Loucy (cell line): ENCODE measurements at regions not wholly inside any gene's neighbourhood (a gene's known extent, or its start where the extent isn't known, plus 50 kb on each side); places are given as distances from the start of the nearest gene placed in this dataset.

ENCODE experiments used
- H2AFZ ChIP-seq: fragments of 200-600 bp; sonication (generic); 2 replicates; pipeline ENCODE4 v1.6.0; 2016; ENCODE audit warnings: antibody characterized with exemption, mild to moderate bottlenecking, low read length, moderate library complexity
- H3F3A ChIP-seq: fragments of 200-600 bp; 2 replicates; pipeline ENCODE4 v1.6.0; 2016; ENCODE audit warnings: antibody characterized with exemption, low read depth, mild to moderate bottlenecking
- H3K27me3 ChIP-seq: fragments of 200-600 bp; sonication (generic); 2 replicates; pipeline ENCODE4 v1.6.1; 2014; ENCODE audit warnings: low read length, mild to moderate bottlenecking; ENCODE audit not compliant: insufficient read depth, poor library complexity, severe bottlenecking
- H3K36me3 ChIP-seq: fragments of 200-600 bp; sonication (generic); 2 replicates; pipeline ENCODE4 v1.6.1; 2016; ENCODE audit warnings: low read length; ENCODE audit not compliant: insufficient read depth
- H3K4me1 ChIP-seq: fragments of 200-600 bp; sonication (generic); 2 replicates; pipeline ENCODE4 v1.5.1; 2014; ENCODE audit warnings: low read length, mild to moderate bottlenecking; ENCODE audit not compliant: insufficient read depth, poor library complexity, severe bottlenecking
- H3K4me2 ChIP-seq: fragments of 200-600 bp; sonication (generic); 2 replicates; pipeline ENCODE4 v1.6.0; 2014; ENCODE audit warnings: antibody characterized with exemption, low read length, low read depth, mild to moderate bottlenecking; ENCODE audit not compliant: poor library complexity, severe bottlenecking
- H3K4me3 ChIP-seq: fragments of 200-600 bp; sonication (generic); 2 replicates; pipeline ENCODE4 v1.5.1; 2014; ENCODE audit warnings: low read length, mild to moderate bottlenecking, mixed read lengths; ENCODE audit not compliant: poor library complexity, severe bottlenecking
- H3K79me2 ChIP-seq: fragments of 200-600 bp; sonication (generic); 2 replicates; pipeline ENCODE4 v1.6.1; 2014; ENCODE audit warnings: low read length; ENCODE audit not compliant: insufficient read depth
- H3K9ac ChIP-seq: fragments of 200-600 bp; sonication (generic); 2 replicates; pipeline ENCODE4 v1.6.0; 2014; ENCODE audit warnings: mild to moderate bottlenecking, low read depth, low read length, moderate library complexity; ENCODE audit not compliant: poor library complexity, severe bottlenecking
- H3K9me2 ChIP-seq: fragments of 200-600 bp; sonication (generic); replicated peaks from 2 replicates; pipeline ENCODE4 v1.6.1; 2016; ENCODE audit warnings: low read depth, low read length, mixed read lengths
- H3K9me3 ChIP-seq: fragments of 200-600 bp; sonication (generic); 2 replicates; pipeline ENCODE4 v1.6.1; 2014; ENCODE audit warnings: mild to moderate bottlenecking, antibody characterized with exemption, low read length, low read depth; ENCODE audit not compliant: insufficient read depth
- H4K20me1 ChIP-seq: fragments of 200-600 bp; sonication (generic); 2 replicates; pipeline ENCODE4 v1.6.0; 2014; ENCODE audit warnings: antibody characterized with exemption, low read length, mild to moderate bottlenecking; ENCODE audit not compliant: insufficient read depth, poor library complexity, severe bottlenecking
- EZH2phosphoT487 ChIP-seq: fragments of 200-600 bp; IDR thresholded peaks from 2 replicates; pipeline ENCODE4 v1.6.1; 2018; ENCODE audit warnings: antibody characterized with exemption, mild to moderate bottlenecking, moderate library complexity, borderline replicate concordance
- TF ChIP-seq, protein P1 (sequence below): fragments of 200-600 bp; sonication (generic); conservative IDR thresholded peaks from 2 replicates; pipeline ENCODE4 v1.5.1; 2014; ENCODE audit warnings: mild to moderate bottlenecking, antibody characterized with exemption, low read length

DNA sequence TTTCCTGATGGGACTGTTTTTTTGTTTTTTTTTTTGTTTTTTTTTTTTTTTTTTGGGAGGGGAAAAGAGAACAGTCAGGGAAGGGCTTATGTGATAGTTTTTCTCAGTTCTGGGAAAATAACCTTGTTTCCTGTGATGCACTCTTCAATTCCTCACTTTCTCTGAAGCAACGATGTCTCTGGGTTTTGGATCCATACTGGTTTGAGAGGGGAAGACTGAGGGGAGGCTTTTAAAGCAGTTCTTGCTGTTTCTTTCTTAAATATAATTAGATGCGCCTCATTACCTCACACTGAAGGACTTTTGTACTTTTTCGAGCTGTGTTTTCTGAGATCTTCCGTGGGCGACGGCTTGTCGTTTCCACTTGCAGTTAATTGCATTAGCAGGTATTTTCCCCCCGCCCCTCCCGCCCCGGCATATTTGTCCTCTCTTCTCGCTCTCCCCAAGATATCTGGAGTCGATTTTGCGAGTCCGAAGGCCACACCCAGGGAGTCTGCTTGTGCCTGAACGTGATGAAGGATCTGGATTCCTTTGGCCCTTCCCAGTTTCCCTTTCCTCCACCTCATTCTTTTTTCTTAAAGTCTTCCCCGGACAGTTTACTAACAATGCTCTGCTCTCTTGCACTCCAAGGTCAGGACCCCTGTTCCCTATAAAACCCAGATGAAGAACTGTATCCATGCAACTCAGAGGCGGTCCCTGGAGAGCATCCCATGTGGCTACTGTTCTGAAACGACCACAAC is 125.2 kb upstream of the ZFHX3 start:
- TF ChIP-seq, protein P1, sequence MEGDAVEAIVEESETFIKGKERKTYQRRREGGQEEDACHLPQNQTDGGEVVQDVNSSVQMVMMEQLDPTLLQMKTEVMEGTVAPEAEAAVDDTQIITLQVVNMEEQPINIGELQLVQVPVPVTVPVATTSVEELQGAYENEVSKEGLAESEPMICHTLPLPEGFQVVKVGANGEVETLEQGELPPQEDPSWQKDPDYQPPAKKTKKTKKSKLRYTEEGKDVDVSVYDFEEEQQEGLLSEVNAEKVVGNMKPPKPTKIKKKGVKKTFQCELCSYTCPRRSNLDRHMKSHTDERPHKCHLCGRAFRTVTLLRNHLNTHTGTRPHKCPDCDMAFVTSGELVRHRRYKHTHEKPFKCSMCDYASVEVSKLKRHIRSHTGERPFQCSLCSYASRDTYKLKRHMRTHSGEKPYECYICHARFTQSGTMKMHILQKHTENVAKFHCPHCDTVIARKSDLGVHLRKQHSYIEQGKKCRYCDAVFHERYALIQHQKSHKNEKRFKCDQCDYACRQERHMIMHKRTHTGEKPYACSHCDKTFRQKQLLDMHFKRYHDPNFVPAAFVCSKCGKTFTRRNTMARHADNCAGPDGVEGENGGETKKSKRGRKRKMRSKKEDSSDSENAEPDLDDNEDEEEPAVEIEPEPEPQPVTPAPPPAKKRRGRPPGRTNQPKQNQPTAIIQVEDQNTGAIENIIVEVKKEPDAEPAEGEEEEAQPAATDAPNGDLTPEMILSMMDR: no peak
- TF ChIP-seq EZH2phosphoT487: no peak
- no peaks in the 10 kb centered on the region for H4K20me1 ChIP-seq
- H3K9ac ChIP-seq: no peak overlapping the region
- no peaks in the 10 kb centered on the region for H3K79me2 ChIP-seq
- no peaks in the 10 kb centered on the region for H3K27me3 ChIP-seq
- no peaks in the 10 kb centered on the region for H3K9me3 ChIP-seq
- no peak overlapping the region for H2AFZ ChIP-seq
- H3K9me2 ChIP-seq: no peaks in the 10 kb centered on the region
- no peak overlapping the region for H3K4me3 ChIP-seq
- no peak overlapping the region for H3K4me2 ChIP-seq
- no peaks in the 10 kb centered on the region for H3K4me1 ChIP-seq
- no peaks in the 10 kb centered on the region for H3K36me3 ChIP-seq
- no peaks in the 10 kb centered on the region for H3F3A ChIP-seq

DNA sequence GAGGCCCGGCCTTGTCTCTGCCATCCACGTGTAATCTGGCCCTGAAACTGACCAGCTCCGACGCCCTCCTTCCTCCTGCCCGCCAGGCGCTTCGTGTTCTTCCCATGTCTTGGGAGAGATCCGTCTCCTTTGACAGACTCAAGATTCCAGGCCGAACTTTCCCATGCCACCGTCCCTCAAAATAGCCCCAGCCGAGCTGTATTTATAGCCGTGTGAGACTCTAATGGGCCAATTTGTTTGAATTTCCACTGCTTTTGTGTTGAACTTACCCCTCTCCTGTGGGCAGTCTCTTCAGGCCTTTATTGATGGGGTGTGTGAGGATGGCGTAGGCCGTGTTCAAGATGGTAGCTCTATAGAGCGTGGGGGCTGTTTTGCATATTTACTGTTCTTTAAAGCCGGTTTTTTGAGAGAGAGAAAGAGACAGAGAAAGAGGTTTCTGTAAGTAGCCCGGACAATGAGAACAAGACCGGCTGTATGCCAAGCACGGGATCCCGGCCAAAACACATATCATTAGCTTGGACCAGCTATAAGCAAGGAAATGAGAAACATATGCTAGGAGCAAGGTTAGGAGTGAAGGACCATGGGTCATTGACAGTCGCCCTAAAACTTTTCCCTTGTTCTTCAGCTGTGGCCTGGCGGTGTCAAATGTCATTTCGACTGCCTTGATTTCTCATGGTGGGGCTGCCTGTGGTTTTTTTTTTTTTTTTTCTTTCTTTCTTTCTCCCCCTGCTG is 124.5 kb upstream of the ZFHX3 start:
- no peaks in the 10 kb centered on the region for H3K4me1 ChIP-seq
- no peaks in the 10 kb centered on the region for H3K9me2 ChIP-seq
- H3K9me3 ChIP-seq: no peaks in the 10 kb centered on the region
- H3K4me2 ChIP-seq: no peak overlapping the region
- H4K20me1 ChIP-seq: no peaks in the 10 kb centered on the region
- H3K27me3 ChIP-seq: no peaks in the 10 kb centered on the region
- no peak overlapping the region for H3K9ac ChIP-seq
- no peaks in the 10 kb centered on the region for H3K36me3 ChIP-seq
- H3K79me2 ChIP-seq: no peaks in the 10 kb centered on the region
- no peaks in the 10 kb centered on the region for H3F3A ChIP-seq
- H2AFZ ChIP-seq: no peak overlapping the region
- TF ChIP-seq EZH2phosphoT487: no peak
- TF ChIP-seq, protein P1: peak; percentile 34; the same call in 1 of the 2 replicates
- H3K4me3 ChIP-seq: no peak overlapping the region

DNA sequence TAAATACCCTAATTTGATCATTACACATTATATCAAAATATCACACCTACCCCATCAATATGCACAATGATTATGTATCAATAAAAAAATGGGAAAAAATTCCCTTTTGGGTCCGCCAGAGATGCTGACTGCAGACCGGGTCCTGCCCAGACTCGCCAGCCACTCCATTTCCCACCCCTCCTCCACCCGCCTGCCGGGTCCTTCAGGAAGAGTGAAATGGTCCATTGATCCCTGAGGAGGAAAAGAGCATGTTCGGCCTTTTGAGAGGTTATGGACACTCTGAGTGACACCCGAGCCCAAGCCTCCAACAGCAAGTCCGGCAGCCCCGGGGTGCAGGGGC is 123.9 kb upstream of the ZFHX3 start:
- no peaks in the 10 kb centered on the region for H3K9me2 ChIP-seq
- no peaks in the 10 kb centered on the region for H4K20me1 ChIP-seq
- H2AFZ ChIP-seq: no peak overlapping the region
- H3K27me3 ChIP-seq: no peaks in the 10 kb centered on the region
- H3K4me1 ChIP-seq: no peaks in the 10 kb centered on the region
- H3K9ac ChIP-seq: no peak overlapping the region
- no peaks in the 10 kb centered on the region for H3F3A ChIP-seq
- no peak overlapping the region for H3K4me3 ChIP-seq
- TF ChIP-seq, protein P1: no peak
- TF ChIP-seq EZH2phosphoT487: no peak
- no peaks in the 10 kb centered on the region for H3K36me3 ChIP-seq
- no peak overlapping the region for H3K4me2 ChIP-seq
- H3K9me3 ChIP-seq: no peaks in the 10 kb centered on the region
- no peaks in the 10 kb centered on the region for H3K79me2 ChIP-seq
